ENCODE measurements at regions not wholly inside any gene's neighbourhood (a gene's known extent, or its start where the extent isn't known, plus 50 kb on each side); places are given as distances from the start of the nearest gene placed in this dataset.
"Not testable (repeated sequence)": the region's sequence is repeated elsewhere in the genome, so short reads cannot be mapped to it uniquely, and the experiment has no call there.

- WGBS, 3 donors: 80 to 90% (median 85%) methylated on average over 2 of the region's 2 CpGs
- H3K4me1 ChIP-seq (ENCODE audit: control insufficient read depth in 3 of 3, insufficient read depth in 2 of 3, low read depth in 1 of 3, low read length in 2 of 3): peaks cover 0 to 4% (median 0%) of the 10 kb centered on the region in 3 donors
- no peak overlapping the region for H3K27ac ChIP-seq (ENCODE audit: low read depth in 1 of 3, low read length in 2 of 3)
- no peaks in the 10 kb centered on the region for H3K9me3 ChIP-seq (ENCODE audit: control insufficient read depth in 2 of 2, insufficient read depth in 1 of 2, low read depth in 1 of 2, low read length in 1 of 2)
- H3K36me3 ChIP-seq (ENCODE audit: control insufficient read depth in 3 of 3, insufficient read depth in 2 of 3, low read depth in 1 of 3, low read length in 3 of 3): peaks cover 0 to 3% (median 2%) of the 10 kb centered on the region in 3 donors
- H3K4me3 ChIP-seq (ENCODE audit: low read depth in 1 of 3, low read length in 3 of 3): no peak overlapping the region
- no peaks in the 10 kb centered on the region for H3K27me3 ChIP-seq (ENCODE audit: control insufficient read depth in 3 of 3, insufficient read depth in 3 of 3, low read length in 3 of 3)
- DNase-seq (no peak), FAIRE-seq (no peak)
Observed at GRCh38 chr12:123054371-123054770, 73.9 kb downstream of the ARL6IP4 start.

- H3K4me3 ChIP-seq (ENCODE audit: low read depth in 1 of 3, low read length in 3 of 3): no peak overlapping the region
- no peak overlapping the region for H3K27ac ChIP-seq (ENCODE audit: low read depth in 1 of 3, low read length in 2 of 3)
- H3K9me3 ChIP-seq (ENCODE audit: control insufficient read depth in 2 of 2, insufficient read depth in 1 of 2, low read depth in 1 of 2, low read length in 1 of 2): no peaks in the 10 kb centered on the region
- WGBS, 3 donors: 77 to 81% (median 78%) methylated on average over 3 of the region's 3 CpGs
- H3K27me3 ChIP-seq (ENCODE audit: control insufficient read depth in 3 of 3, insufficient read depth in 3 of 3, low read length in 3 of 3): no peaks in the 10 kb centered on the region
- no peaks in the 10 kb centered on the region for H3K4me1 ChIP-seq (ENCODE audit: control insufficient read depth in 3 of 3, insufficient read depth in 2 of 3, low read depth in 1 of 3, low read length in 2 of 3)
- no peak for FAIRE-seq
- no peak for DNase-seq
- H3K36me3 ChIP-seq (ENCODE audit: control insufficient read depth in 3 of 3, insufficient read depth in 2 of 3, low read depth in 1 of 3, low read length in 3 of 3): peaks cover 0 to 6% (median 2%) of the 10 kb centered on the region in 3 donors
Observed at GRCh38 chr12:123051556-123051955, 71.1 kb downstream of the ARL6IP4 start.

GRCh38 chr12:123050913-123051312 is 70.4 kb downstream of the ARL6IP4 start:
- 84 to 88% (median 88%) methylated on average over 4 of the region's 4 CpGs for WGBS, 3 donors
- no peaks in the 10 kb centered on the region for H3K27me3 ChIP-seq (ENCODE audit: control insufficient read depth in 3 of 3, insufficient read depth in 3 of 3, low read length in 3 of 3)
- FAIRE-seq (no peak), DNase-seq (no peak)
- no peak overlapping the region for H3K4me3 ChIP-seq (ENCODE audit: low read depth in 1 of 3, low read length in 3 of 3)
- no peaks in the 10 kb centered on the region for H3K4me1 ChIP-seq (ENCODE audit: control insufficient read depth in 3 of 3, insufficient read depth in 2 of 3, low read depth in 1 of 3, low read length in 2 of 3)
- no peak overlapping the region for H3K27ac ChIP-seq (ENCODE audit: low read depth in 1 of 3, low read length in 2 of 3)
- peaks cover 0 to 4% (median 2%) of the 10 kb centered on the region in 3 donors for H3K36me3 ChIP-seq (ENCODE audit: control insufficient read depth in 3 of 3, insufficient read depth in 2 of 3, low read depth in 1 of 3, low read length in 3 of 3)
- no peaks in the 10 kb centered on the region for H3K9me3 ChIP-seq (ENCODE audit: control insufficient read depth in 2 of 2, insufficient read depth in 1 of 2, low read depth in 1 of 2, low read length in 1 of 2)

GRCh38 chr12:123050331-123050831 is 69.9 kb downstream of the ARL6IP4 start:
- Histone ChIP-seq H3K4me3 (ENCODE audit: low read depth in 1 of 3, low read length in 3 of 3) (no peak overlapping the region), H3K9me3 (ENCODE audit: control insufficient read depth in 2 of 2, insufficient read depth in 1 of 2, low read depth in 1 of 2, low read length in 1 of 2) (no peaks in the 10 kb centered on the region), H3K4me1 (ENCODE audit: control insufficient read depth in 3 of 3, insufficient read depth in 2 of 3, low read depth in 1 of 3, low read length in 2 of 3) (no peaks in the 10 kb centered on the region), H3K27me3 (ENCODE audit: control insufficient read depth in 3 of 3, insufficient read depth in 3 of 3, low read length in 3 of 3) (no peaks in the 10 kb centered on the region), H3K36me3 (ENCODE audit: control insufficient read depth in 3 of 3, insufficient read depth in 2 of 3, low read depth in 1 of 3, low read length in 3 of 3) (peaks cover 0 to 3% (median 2%) of the 10 kb centered on the region in 3 donors), H3K27ac (ENCODE audit: low read depth in 1 of 3, low read length in 2 of 3) (no peak overlapping the region)
- DNase-seq: no peak
- 78 to 85% (median 78%) methylated on average over 6 of the region's 6 CpGs for WGBS, 3 donors
- no peak for FAIRE-seq

GRCh38 chr12:123049398-123050240 is 69.1 kb downstream of the ARL6IP4 start:
- FAIRE-seq: no peak
- H3K36me3 ChIP-seq (ENCODE audit: control insufficient read depth in 3 of 3, insufficient read depth in 2 of 3, low read depth in 1 of 3, low read length in 3 of 3): peaks cover 0 to 3% (median 2%) of the 10 kb centered on the region in 3 donors
- peaks cover 0 to under 1% (median 0%) of the 10 kb centered on the region in 3 donors for H3K4me1 ChIP-seq (ENCODE audit: control insufficient read depth in 3 of 3, insufficient read depth in 2 of 3, low read depth in 1 of 3, low read length in 2 of 3)
- H3K27me3 ChIP-seq (ENCODE audit: control insufficient read depth in 3 of 3, insufficient read depth in 3 of 3, low read length in 3 of 3): no peaks in the 10 kb centered on the region
- H3K27ac ChIP-seq (ENCODE audit: low read depth in 1 of 3, low read length in 2 of 3): no peak overlapping the region
- no peaks in the 10 kb centered on the region for H3K9me3 ChIP-seq (ENCODE audit: control insufficient read depth in 2 of 2, insufficient read depth in 1 of 2, low read depth in 1 of 2, low read length in 1 of 2)
- H3K4me3 ChIP-seq (ENCODE audit: low read depth in 1 of 3, low read length in 3 of 3): no peak overlapping the region
- 81 to 88% (median 83%) methylated on average over 8 of the region's 8 CpGs for WGBS, 3 donors
- no peak for DNase-seq

- not testable (repeated sequence) for H3K4me3 ChIP-seq (ENCODE audit: low read depth in 1 of 3, low read length in 3 of 3); H3K36me3 ChIP-seq (ENCODE audit: control insufficient read depth in 3 of 3, insufficient read depth in 2 of 3, low read depth in 1 of 3, low read length in 3 of 3); H3K27ac ChIP-seq (ENCODE audit: low read depth in 1 of 3, low read length in 2 of 3); DNase-seq; H3K9me3 ChIP-seq (ENCODE audit: control insufficient read depth in 2 of 2, insufficient read depth in 1 of 2, low read depth in 1 of 2, low read length in 1 of 2); FAIRE-seq; H3K27me3 ChIP-seq (ENCODE audit: control insufficient read depth in 3 of 3, insufficient read depth in 3 of 3, low read length in 3 of 3)
- H3K4me1 ChIP-seq (ENCODE audit: control insufficient read depth in 3 of 3, insufficient read depth in 2 of 3, low read depth in 1 of 3, low read length in 2 of 3): peaks cover 0 to 13% (median 8%) of the 10 kb centered on the region in 3 donors
- 94 to 97% (median 95%) methylated on average over 3 of the region's 3 CpGs for WGBS, 3 donors
Observed at GRCh38 chr12:123047892-123048291, 67.4 kb downstream of the ARL6IP4 start.

- Histone ChIP-seq H3K9me3 (ENCODE audit: control insufficient read depth in 2 of 2, insufficient read depth in 1 of 2, low read depth in 1 of 2, low read length in 1 of 2) (no peaks in the 10 kb centered on the region), H3K27me3 (ENCODE audit: control insufficient read depth in 3 of 3, insufficient read depth in 3 of 3, low read length in 3 of 3) (no peaks in the 10 kb centered on the region), H3K4me3 (ENCODE audit: low read depth in 1 of 3, low read length in 3 of 3) (no peak overlapping the region), H3K27ac (ENCODE audit: low read depth in 1 of 3, low read length in 2 of 3) (no peak overlapping the region), H3K36me3 (ENCODE audit: control insufficient read depth in 3 of 3, insufficient read depth in 2 of 3, low read depth in 1 of 3, low read length in 3 of 3) (peaks cover 0 to 6% (median 0%) of the 10 kb centered on the region in 3 donors), H3K4me1 (ENCODE audit: control insufficient read depth in 3 of 3, insufficient read depth in 2 of 3, low read depth in 1 of 3, low read length in 2 of 3) (peaks cover 0 to 17% (median 8%) of the 10 kb centered on the region in 3 donors)
- 63 to 74% (median 73%) methylated on average over 1 of the region's 1 CpG for WGBS, 3 donors
- FAIRE-seq (no peak), DNase-seq (no peak)
Observed at GRCh38 chr12:123047289-123047688, 66.8 kb downstream of the ARL6IP4 start.

GRCh38 chr12:123046431-123046830 is 66.0 kb downstream of the ARL6IP4 start:
- Histone ChIP-seq H3K36me3 (ENCODE audit: control insufficient read depth in 3 of 3, insufficient read depth in 2 of 3, low read depth in 1 of 3, low read length in 3 of 3) (peaks cover 0 to 6% (median 0%) of the 10 kb centered on the region in 3 donors), H3K27ac (ENCODE audit: low read depth in 1 of 3, low read length in 2 of 3) (no peak overlapping the region), H3K4me1 (ENCODE audit: control insufficient read depth in 3 of 3, insufficient read depth in 2 of 3, low read depth in 1 of 3, low read length in 2 of 3) (peaks cover 0 to 22% (median 8%) of the 10 kb centered on the region in 3 donors), H3K4me3 (ENCODE audit: low read depth in 1 of 3, low read length in 3 of 3) (no peak overlapping the region), H3K9me3 (ENCODE audit: control insufficient read depth in 2 of 2, insufficient read depth in 1 of 2, low read depth in 1 of 2, low read length in 1 of 2) (no peaks in the 10 kb centered on the region), H3K27me3 (ENCODE audit: control insufficient read depth in 3 of 3, insufficient read depth in 3 of 3, low read length in 3 of 3) (no peaks in the 10 kb centered on the region)
- DNase-seq (no peak), FAIRE-seq (no peak)
- WGBS, 3 donors: 63 to 75% (median 72%) methylated on average over 3 of the region's 3 CpGs
